HG02938 (cell line): ENCODE measurements at regions not wholly inside any gene's neighbourhood (a gene's known extent, or its start where the extent isn't known, plus 50 kb on each side); places are given as distances from the start of the nearest gene placed in this dataset.
"Not testable (repeated sequence)": the region's sequence is repeated elsewhere in the genome, so short reads cannot be mapped to it uniquely, and the experiment has no call there.

Experiments
- ATAC-seq: cut with Tn5 transposase; IDR thresholded peaks from one replicate; pipeline ENCODE4 v1.9.1; 2021; ENCODE audit warnings: mild to moderate bottlenecking, moderate library complexity; ENCODE audit not compliant: unreplicated experiment

GRCh38 chr1:181949500-181949899 lies 112.0 kb downstream of the ZNF648 start:
- ATAC-seq, result no peak

GRCh38 chr1:181948372-181948771 lies 113.1 kb downstream of the ZNF648 start:
- no peak for ATAC-seq

GRCh38 chr1:181947441-181947840 lies 114.1 kb downstream of the ZNF648 start:
- ATAC-seq, result no peak

- ATAC-seq, result peak; percentile 89
Measured at GRCh38 chr1:181936768-181937581, 124.5 kb downstream of the ZNF648 start.

- peak; percentile 33 for ATAC-seq
Measured at GRCh38 chr1:181936269-181936668, 125.2 kb downstream of the ZNF648 start.

GRCh38 chr1:181931873-181932272 lies 129.6 kb downstream of the ZNF648 start:
- ATAC-seq, result no peak

- no peak for ATAC-seq
Measured at GRCh38 chr1:181930187-181930586, 131.3 kb downstream of the ZNF648 start.

- ATAC-seq, result no peak
Measured at GRCh38 chr1:181926697-181927096, 134.8 kb downstream of the ZNF648 start.

- not testable (repeated sequence) for ATAC-seq
Measured at GRCh38 chr1:181924034-181924433, 137.5 kb downstream of the ZNF648 start.

- no peak for ATAC-seq
Measured at GRCh38 chr1:181919542-181919941, 142.0 kb downstream of the ZNF648 start.

GRCh38 chr1:181918880-181919525 lies 142.5 kb downstream of the ZNF648 start:
- no peak for ATAC-seq

GRCh38 chr1:181911715-181912114 lies 149.8 kb downstream of the ZNF648 start:
- ATAC-seq, result no peak

GRCh38 chr1:181910905-181911304 lies 150.6 kb downstream of the ZNF648 start:
- ATAC-seq, result no peak

GRCh38 chr1:181909010-181909409 lies 152.5 kb downstream of the ZNF648 start:
- no peak for ATAC-seq

GRCh38 chr1:181906631-181907030 lies 154.9 kb downstream of the ZNF648 start:
- no peak for ATAC-seq

GRCh38 chr1:181905944-181906597 lies 155.4 kb downstream of the ZNF648 start:
- ATAC-seq, result no peak

- no peak for ATAC-seq
Measured at GRCh38 chr1:181898773-181899172, 162.7 kb downstream of the ZNF648 start.

GRCh38 chr1:181896824-181897223 lies 164.7 kb downstream of the ZNF648 start:
- ATAC-seq, result no peak

GRCh38 chr1:181894439-181894859 lies 167.1 kb downstream of the ZNF648 start:
- no peak for ATAC-seq

GRCh38 chr1:181893937-181894336 lies 167.6 kb downstream of the ZNF648 start:
- no peak for ATAC-seq

- ATAC-seq, result not testable (repeated sequence)
Measured at GRCh38 chr1:181893150-181893549, 168.4 kb downstream of the ZNF648 start.

GRCh38 chr1:181872562-181872961 lies 188.9 kb downstream of the ZNF648 start:
- ATAC-seq, result no peak
